H4 (cell line): ENCODE measurements at regions not wholly inside any gene's neighbourhood (a gene's known extent, or its start where the extent isn't known, plus 50 kb on each side); places are given as distances from the start of the nearest gene placed in this dataset.

ENCODE experiments used
- DNase-seq: peaks from one replicate; pipeline ENCODE4 v3.0.0-alpha.2; 2015; ENCODE audit warnings: low spot score

DNA sequence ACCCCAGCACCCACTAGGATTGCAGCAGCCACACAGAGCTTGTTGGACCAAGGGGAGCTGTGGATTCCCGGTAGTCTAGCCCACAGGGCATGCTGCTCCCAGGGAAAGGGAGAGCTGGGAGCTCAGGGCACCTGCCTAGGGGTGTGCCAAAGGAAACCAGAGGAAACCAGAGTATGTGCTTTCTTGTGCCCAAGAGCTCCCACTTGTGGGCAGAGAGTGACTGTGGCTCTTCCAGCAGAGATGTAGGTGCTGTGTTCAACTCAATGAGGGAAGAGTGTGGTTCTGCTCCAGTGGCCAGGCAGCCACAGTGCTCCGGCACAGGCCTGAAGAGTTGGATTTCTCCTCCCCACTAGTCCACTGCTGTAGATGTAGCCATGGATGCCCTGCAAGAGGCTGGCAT, 1050.0 kb upstream of the INTU start:
- peak; percentile 24 for DNase-seq

- DNase-seq, result peak; percentile 62
Measured at GRCh38 chr4:126583509-126583908, 1049.2 kb upstream of the INTU start.

DNA sequence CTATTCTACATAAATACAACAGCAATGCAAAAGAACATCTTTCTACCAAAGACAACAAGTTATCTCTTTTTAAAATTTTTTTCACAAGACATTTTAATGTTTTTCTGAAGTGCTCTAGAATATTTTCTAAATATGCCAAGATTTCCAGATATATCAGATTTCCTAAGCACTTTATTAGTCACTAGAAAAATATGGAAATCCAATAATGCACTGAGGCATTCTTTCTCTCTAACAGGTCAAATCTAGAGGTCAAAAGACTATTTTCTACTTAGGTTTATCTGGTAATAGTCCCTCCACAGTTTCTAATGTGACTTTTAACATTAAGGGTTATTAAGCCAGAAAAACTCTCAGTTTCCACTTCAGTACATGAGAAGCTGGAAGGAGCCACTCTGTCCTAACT, 1041.2 kb upstream of the INTU start:
- DNase-seq, result no peak

DNA sequence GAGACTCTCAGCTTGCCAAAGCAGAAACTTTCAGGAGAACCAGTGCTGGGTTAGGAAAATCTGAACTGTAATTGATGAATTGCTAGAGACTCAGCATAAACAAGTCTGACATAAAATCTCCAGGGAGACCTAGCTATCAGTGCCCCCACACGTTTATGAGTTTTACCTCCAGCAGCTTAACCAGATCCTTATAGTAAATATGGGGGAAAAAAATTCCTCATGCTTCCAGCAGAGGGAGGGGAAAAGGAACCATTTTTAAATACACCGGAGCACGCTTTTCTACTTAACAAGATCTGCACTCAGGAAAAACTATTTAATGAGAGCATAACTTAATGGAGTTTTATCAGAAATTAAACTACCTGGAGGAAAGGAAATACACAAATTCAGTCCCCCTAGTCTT, 1040.7 kb upstream of the INTU start:
- peak; percentile 8 for DNase-seq

DNA sequence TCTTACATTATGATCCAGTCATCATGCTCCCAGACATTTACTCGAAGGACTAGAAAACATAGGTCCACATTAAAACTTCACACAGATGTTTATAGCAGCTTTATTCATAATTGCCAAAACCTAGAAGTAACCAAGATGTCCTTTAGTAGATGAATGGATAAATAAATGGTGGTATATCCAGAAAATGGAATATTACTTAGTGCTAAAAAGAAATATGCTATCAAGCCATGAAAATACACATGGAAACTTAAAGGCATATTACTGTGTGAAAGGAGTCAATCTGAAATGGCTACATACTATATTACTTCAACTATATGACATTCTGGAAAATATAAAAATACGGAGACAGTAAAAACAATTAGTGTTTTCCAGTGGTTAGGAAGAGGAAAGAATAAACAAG, 1039.1 kb upstream of the INTU start:
- DNase-seq, result no peak

DNA sequence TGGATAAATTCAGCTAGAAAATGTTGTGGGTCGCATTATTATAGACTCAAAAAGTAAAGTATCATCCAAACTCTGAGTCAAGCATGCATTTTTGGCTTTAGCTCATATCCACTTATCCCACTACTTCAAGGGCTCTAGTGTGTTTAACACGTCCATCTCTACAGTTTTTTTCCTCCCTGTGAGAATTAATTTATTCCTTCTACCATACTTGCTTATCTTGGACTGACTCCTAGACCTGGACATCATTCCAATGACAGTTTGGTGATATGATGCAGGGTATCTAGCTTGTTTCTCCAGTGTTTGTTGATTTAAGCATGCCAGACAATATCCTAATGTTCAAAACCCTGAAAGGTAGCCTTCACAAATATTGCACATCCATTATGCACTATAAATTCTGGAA, 1037.1 kb upstream of the INTU start:
- DNase-seq, result no peak

- no peak for DNase-seq
Measured at GRCh38 chr4:126599746-126600145, 1033.0 kb upstream of the INTU start.

DNA sequence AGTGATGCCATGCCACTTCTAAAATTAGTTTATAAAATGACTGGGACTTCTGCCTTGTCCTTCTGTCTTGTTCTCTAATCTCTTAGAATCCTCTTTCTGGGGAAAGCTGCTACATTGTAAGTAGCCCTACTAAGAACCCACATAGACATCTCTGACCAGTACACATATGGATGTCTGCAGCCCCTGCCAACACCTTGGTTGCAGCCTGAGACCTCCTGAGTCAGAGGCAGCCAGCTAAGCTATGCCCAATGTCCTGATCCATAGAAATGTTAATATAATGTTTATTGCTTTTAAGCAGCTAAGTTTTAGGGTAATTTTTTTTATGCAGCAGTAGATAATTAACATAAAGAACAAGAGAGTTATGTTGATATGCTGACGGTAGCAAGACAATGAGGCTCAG, 1029.5 kb upstream of the INTU start:
- no peak for DNase-seq

GRCh38 chr4:126603825-126604224, 1028.9 kb upstream of the INTU start:
- no peak for DNase-seq

DNA sequence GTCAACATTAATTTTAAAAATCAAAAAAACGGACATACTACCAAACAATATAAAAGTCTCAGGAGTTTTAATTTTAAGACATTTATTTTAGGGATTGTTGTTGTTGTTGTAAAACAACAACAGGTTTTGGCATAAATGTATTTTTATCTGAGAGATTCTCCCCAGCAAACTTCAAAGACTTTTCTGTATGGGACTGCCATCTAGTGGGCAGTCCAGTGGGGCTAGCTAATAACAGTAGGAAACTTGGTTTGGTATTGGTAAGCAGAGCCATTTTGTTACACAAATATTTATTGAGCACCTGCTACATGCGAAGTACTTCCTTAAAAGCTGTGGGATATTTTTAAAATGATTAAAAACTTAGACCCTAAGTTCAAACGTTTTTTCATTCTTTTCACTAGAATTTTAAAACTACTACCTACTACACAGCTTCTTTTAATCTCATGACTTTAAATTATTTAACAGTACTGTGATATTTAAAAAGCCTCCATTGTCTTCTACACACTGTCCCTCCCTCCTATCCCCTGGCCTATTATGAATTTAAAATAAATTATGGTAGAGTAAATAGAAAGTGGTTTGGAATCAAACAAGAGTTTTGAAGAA, 1028.4 kb upstream of the INTU start:
- peak; percentile 38 for DNase-seq

DNA sequence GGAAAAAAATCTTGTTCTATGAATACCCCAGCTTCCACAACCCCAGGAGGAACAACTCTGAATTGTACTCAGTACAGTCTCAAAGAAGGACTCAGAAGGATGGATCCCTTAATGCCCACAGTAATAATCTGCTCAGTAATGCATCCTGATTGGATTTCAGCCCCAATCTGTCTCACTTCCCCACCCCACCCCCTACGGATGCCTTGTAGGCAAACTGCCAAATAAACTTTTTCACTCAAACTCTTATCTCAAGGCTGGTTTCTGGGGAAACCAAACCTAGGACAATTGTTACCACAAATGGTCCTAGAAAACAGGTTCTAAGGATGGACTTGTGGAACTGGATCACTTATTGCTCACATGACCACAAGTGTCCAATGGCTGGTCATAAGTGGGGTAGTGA, 1021.8 kb upstream of the INTU start:
- no peak for DNase-seq

GRCh38 chr4:126611900-126612299, 1020.9 kb upstream of the INTU start:
- DNase-seq, result no peak

GRCh38 chr4:126614356-126614855, 1018.4 kb upstream of the INTU start:
- no peak for DNase-seq

GRCh38 chr4:126616795-126617194, 1016.0 kb upstream of the INTU start:
- no peak for DNase-seq

DNA sequence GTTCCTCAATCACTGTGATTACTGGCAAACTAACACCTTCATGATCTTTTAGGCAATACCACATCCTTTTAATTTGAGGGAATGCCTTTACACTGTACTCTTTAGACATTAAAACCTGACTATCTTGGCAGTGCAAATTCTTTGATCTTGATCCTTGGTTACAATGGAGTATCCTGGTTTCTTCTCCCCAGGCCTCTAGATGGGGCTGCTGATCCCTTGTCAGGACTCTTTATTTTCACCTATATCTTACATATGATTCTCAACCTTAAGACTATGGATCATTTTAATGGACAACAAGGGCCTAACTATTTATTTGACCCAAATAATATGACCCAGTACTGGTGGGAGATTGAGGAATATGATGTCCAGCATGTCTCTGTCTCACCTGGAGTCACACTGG, 1005.5 kb upstream of the INTU start:
- DNase-seq, result no peak

DNA sequence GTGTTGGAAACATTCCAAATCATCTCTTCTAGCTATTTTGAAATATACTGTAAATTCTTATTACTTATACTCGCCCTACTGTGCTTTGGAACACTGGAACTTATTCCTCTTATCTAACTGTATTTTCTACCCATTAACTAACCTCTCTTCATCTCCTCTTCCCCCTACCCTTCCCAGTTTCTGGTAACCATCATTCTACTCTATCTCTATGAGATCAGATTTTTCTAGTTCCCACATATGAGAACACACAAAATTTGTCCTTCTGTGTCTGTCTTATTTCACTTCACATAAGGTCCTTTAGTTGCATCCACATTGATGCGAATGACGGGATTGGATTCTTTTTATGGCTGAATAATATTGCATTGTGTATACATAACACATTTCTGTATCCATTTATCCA, 1003.8 kb upstream of the INTU start:
- DNase-seq, result no peak

DNA sequence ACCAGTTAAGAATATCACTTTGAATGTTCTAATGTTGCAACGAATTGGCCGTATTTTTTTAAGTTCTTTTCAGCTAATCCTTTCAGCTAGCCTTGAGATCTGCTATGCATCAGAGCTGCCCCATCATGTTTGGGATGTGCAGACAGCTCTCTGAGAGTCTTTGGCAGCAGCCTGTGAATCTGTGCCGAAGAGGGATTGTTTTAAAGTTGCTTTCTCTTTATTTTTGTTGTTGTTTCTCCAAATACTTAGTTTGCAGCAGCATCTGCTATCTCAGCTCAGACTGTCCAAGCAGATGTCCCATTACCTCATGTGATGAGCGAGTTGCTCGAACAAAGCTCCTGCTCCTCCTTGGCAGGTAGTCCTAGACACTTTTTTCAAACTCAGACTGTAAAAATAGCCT, 1002.5 kb upstream of the INTU start:
- DNase-seq, result no peak

DNA sequence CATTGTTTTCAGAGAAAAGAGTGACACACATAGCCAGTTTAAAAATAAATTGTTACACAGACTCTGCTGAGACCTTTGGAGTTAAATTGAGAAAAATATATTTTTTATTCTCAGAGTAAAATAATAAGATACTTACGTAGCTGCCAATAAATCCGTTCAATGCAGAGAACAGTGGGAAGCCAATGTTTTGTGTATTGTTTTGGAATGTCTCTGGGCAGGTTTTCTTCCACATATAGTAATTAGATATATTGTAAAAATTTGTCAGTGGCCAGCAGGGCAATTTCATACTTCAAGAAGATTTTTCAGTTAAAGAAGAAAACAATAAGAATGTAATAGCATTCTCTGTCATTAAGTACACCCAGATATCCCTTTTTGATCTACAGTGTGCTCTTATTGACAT, 999.5 kb upstream of the INTU start:
- DNase-seq, result no peak

DNA sequence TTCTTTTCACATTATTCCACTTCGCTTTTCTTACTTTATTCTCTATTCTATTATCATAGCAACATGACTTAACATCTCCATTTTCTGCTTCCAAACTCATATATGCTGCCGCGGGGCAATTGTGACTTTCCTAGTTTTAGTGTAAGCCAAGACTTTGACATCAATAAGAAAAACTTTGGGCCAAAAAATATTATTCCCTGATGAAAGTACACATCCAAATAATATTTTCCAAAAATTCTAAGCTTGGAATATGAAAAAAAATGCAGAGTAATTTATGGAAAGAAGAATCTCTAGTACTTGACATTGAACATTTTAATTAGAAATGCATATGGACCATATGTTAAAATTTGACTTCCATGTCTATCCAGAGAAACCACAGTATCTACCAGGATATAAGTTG, 995.1 kb upstream of the INTU start:
- DNase-seq, result no peak

DNA sequence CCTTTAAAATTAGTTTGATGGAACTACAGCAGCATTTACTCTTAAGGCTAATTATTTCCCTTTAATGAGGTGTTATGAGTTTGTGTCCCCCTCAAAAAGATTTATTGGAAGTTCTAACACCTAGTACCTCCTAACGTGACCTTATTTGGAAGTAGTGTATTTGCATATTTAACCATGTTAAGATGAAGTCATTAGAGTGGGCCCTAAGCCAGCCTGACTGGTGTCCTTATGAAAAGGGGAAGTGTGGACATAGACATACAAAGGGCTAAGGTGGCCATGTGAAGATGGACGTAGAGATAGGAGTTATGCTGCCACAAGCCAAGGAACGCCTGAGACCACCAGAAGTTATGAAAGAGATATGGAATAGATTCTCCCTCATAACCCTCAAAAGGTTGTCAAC, 985.4 kb upstream of the INTU start:
- DNase-seq, result no peak

GRCh38 chr4:126647756-126648397, 984.9 kb upstream of the INTU start:
- DNase-seq, result no peak

DNA sequence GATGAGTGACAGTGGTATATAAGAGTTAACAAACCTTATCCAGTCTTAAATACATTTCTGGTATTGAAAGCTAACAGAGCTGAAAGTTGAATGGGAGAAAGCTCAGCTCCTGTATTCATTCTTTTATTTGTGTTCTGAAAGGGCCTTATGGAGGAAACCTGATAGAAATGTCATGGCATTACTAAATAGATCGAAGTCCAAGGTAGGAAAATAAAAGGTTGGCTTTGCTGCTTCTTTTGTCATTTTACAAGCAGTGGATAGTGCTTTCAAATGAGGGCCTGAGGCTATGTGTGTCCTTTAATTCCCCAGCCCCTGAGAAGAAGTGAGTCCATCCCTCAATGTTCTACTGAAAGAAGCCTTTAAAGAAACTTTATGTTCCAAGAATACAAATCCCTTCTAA, 974.3 kb upstream of the INTU start:
- DNase-seq, result no peak

- no peak for DNase-seq
Measured at GRCh38 chr4:126661194-126661593, 971.6 kb upstream of the INTU start.

GRCh38 chr4:126664839-126665238, 967.9 kb upstream of the INTU start:
- no peak for DNase-seq
